Neural progenitor cell (in vitro differentiated cells): ENCODE measurements at regions not wholly inside any gene's neighbourhood (a gene's known extent, or its start where the extent isn't known, plus 50 kb on each side); places are given as distances from the start of the nearest gene placed in this dataset.

ENCODE experiments used
- DNase-seq: peaks from one replicate; pipeline ENCODE4 v3.0.0-alpha.2; 2016; ENCODE audit warnings: low spot score
- H2AFZ ChIP-seq: fragments of 200-600 bp; sonication (generic); replicated peaks from 2 replicates; pipeline ENCODE4 v1.6.1; 2016; ENCODE audit warnings: antibody characterized with exemption
- H3F3A ChIP-seq: fragments of 200-600 bp; sonication (generic); 2 replicates; pipeline ENCODE4 v1.6.1; 2016; ENCODE audit warnings: antibody characterized with exemption, low read depth
- H3K27ac ChIP-seq: fragments of 200-600 bp; sonication (generic); 2 replicates; pipeline ENCODE4 v1.5.1; 2016; ENCODE audit warnings: mild to moderate bottlenecking
- H3K27me3 ChIP-seq: fragments of 200-600 bp; sonication (generic); 2 replicates; pipeline ENCODE4 v1.6.1; 2016; ENCODE audit warnings: mild to moderate bottlenecking, moderate library complexity
- H3K36me3 ChIP-seq: fragments of 200-600 bp; sonication (generic); 2 replicates; pipeline ENCODE4 v1.5.1; 2016
- H3K4me1 ChIP-seq: fragments of 200-600 bp; sonication (generic); 2 replicates; pipeline ENCODE4 v1.6.1; 2016; ENCODE audit warnings: mixed run types
- H3K4me2 ChIP-seq: fragments of 200-600 bp; sonication (generic); 2 replicates; pipeline ENCODE4 v1.6.1; 2016
- H3K4me3 ChIP-seq: fragments of 200-600 bp; sonication (generic); 2 replicates; pipeline ENCODE4 v1.5.1; 2016
- H3K79me2 ChIP-seq: fragments of 200-600 bp; sonication (generic); 2 replicates; pipeline ENCODE4 v1.6.1; 2016; ENCODE audit warnings: low read depth
- H3K9ac ChIP-seq: fragments of 200-600 bp; sonication (generic); 2 replicates; pipeline ENCODE4 v1.6.1; 2016
- H3K9me3 ChIP-seq: fragments of 200-600 bp; sonication (generic); 2 replicates; pipeline ENCODE4 v1.5.1; 2016; ENCODE audit warnings: low read depth
- H4K20me1 ChIP-seq: fragments of 200-600 bp; sonication (generic); 2 replicates; pipeline ENCODE4 v1.6.1; 2016; ENCODE audit warnings: low read depth
- H3K27ac Mint-ChIP-seq: 3 replicates; pipeline ENCODE4 v1.8.0; 2021; ENCODE audit warnings: mixed read lengths
- H3K27me3 Mint-ChIP-seq: 2 replicates; pipeline ENCODE4 v1.8.0; 2022; ENCODE audit warnings: low read depth, mild to moderate bottlenecking, inconsistent platforms, moderate library complexity, mixed read lengths; ENCODE audit not compliant: insufficient read depth
- H3K36me3 Mint-ChIP-seq: 3 replicates; pipeline ENCODE4 v1.8.0; 2021; ENCODE audit warnings: mixed read lengths
- H3K4me1 Mint-ChIP-seq: 3 replicates; pipeline ENCODE4 v1.8.0; 2021; ENCODE audit warnings: mixed read lengths
- H3K4me3 Mint-ChIP-seq: 3 replicates; pipeline ENCODE4 v1.8.0; 2021; ENCODE audit warnings: mild to moderate bottlenecking, moderate library complexity, mixed read lengths
- H3K9me3 Mint-ChIP-seq: 3 replicates; pipeline ENCODE4 v1.8.0; 2020; ENCODE audit warnings: mixed read lengths
- CTCF ChIP-seq: fragments of 200-600 bp; sonication (generic); IDR thresholded peaks from 2 replicates; pipeline ENCODE4 v1.5.1; 2017; ENCODE audit warnings: antibody characterized with exemption, mild to moderate bottlenecking
- EZH2 ChIP-seq: fragments of 200-600 bp; sonication (generic); IDR thresholded peaks from 2 replicates; pipeline ENCODE4 v1.6.1; 2017; ENCODE audit warnings: antibody characterized with exemption, mild to moderate bottlenecking, moderate library complexity
- EZH2phosphoT487 ChIP-seq: fragments of 200-600 bp; sonication (generic); IDR thresholded peaks from 2 replicates; pipeline ENCODE4 v1.6.1; 2017; ENCODE audit warnings: antibody characterized with exemption

GRCh38 chr6:15989397-15989796 lies 139.5 kb upstream of the MYLIP start:
- no peak overlapping the region for H3K9ac ChIP-seq
- H3K4me1 Mint-ChIP-seq, result peaks cover 21% of the 10 kb centered on the region

GRCh38 chr6:15987569-15987968 lies 141.3 kb upstream of the MYLIP start:
- H4K20me1 ChIP-seq, result no peaks in the 10 kb centered on the region
- H3K27me3 ChIP-seq, result no peaks in the 10 kb centered on the region
- Mint-ChIP-seq H3K4me3 (peak overlapping the region; percentile 2), H3K27ac (peak overlapping the region; percentile 77), H3K36me3 (no peaks in the 10 kb centered on the region), H3K4me1 (peaks cover 19% of the 10 kb centered on the region), H3K27me3 (peaks cover 8% of the 10 kb centered on the region), H3K9me3 (no peaks in the 10 kb centered on the region)
- TF ChIP-seq CTCF (no peak), EZH2phosphoT487 (no peak), EZH2 (no peak)
- no peak overlapping the region for H3K4me2 ChIP-seq
- H3K9me3 ChIP-seq, result no peaks in the 10 kb centered on the region
- no peak overlapping the region for H3K4me3 ChIP-seq
- no peaks in the 10 kb centered on the region for H3F3A ChIP-seq
- H3K79me2 ChIP-seq, result no peaks in the 10 kb centered on the region
- DNase-seq, result no peak
- no peaks in the 10 kb centered on the region for H3K36me3 ChIP-seq
- H3K27ac ChIP-seq, result no peak overlapping the region
- H2AFZ ChIP-seq, result no peak overlapping the region
- H3K9ac ChIP-seq, result no peak overlapping the region
- no peaks in the 10 kb centered on the region for H3K4me1 ChIP-seq

More at GRCh38 chr6:15989397-15989796, 139.5 kb upstream of the MYLIP start:
- Histone ChIP-seq H3K4me1 (no peaks in the 10 kb centered on the region), H3K79me2 (no peaks in the 10 kb centered on the region), H3K27ac (no peak overlapping the region), H3K9me3 (no peaks in the 10 kb centered on the region), H3K4me2 (no peak overlapping the region), H3K36me3 (no peaks in the 10 kb centered on the region), H3K4me3 (no peak overlapping the region), H3F3A (no peaks in the 10 kb centered on the region), H2AFZ (no peak overlapping the region), H4K20me1 (no peaks in the 10 kb centered on the region), H3K27me3 (no peaks in the 10 kb centered on the region)
- Mint-ChIP-seq H3K27ac (no peak overlapping the region), H3K27me3 (peaks cover 8% of the 10 kb centered on the region), H3K4me3 (no peak overlapping the region), H3K36me3 (no peaks in the 10 kb centered on the region), H3K9me3 (no peaks in the 10 kb centered on the region)
- no peak for TF ChIP-seq CTCF
- DNase-seq, result no peak

GRCh38 chr6:15986027-15986629 lies 142.8 kb upstream of the MYLIP start:
- H3K4me3 Mint-ChIP-seq, result no peak overlapping the region
- peak overlapping the region; percentile 10 for H2AFZ ChIP-seq

More at GRCh38 chr6:15986027-15986629, 142.8 kb upstream of the MYLIP start:
- Mint-ChIP-seq H3K27ac (no peak overlapping the region), H3K27me3 (peaks cover 4% of the 10 kb centered on the region), H3K9me3 (peaks cover 1% of the 10 kb centered on the region), H3K36me3 (no peaks in the 10 kb centered on the region), H3K4me1 (peaks cover 16% of the 10 kb centered on the region)
- no peaks in the 10 kb centered on the region for H3K27me3 ChIP-seq
- H3K9ac ChIP-seq, result no peak overlapping the region
- no peak overlapping the region for H3K27ac ChIP-seq
- no peaks in the 10 kb centered on the region for H3K4me1 ChIP-seq
- H3K4me2 ChIP-seq, result no peak overlapping the region
- H3F3A ChIP-seq, result no peaks in the 10 kb centered on the region
- H4K20me1 ChIP-seq, result no peaks in the 10 kb centered on the region
- no peaks in the 10 kb centered on the region for H3K79me2 ChIP-seq
- DNase-seq, result no peak
- no peaks in the 10 kb centered on the region for H3K36me3 ChIP-seq
- H3K4me3 ChIP-seq, result no peak overlapping the region
- H3K9me3 ChIP-seq, result no peaks in the 10 kb centered on the region
- TF ChIP-seq CTCF (no peak), EZH2 (no peak)
